ENCODE measurements at regions not wholly inside any gene's neighbourhood (a gene's known extent, or its start where the extent isn't known, plus 50 kb on each side); places are given as distances from the start of the nearest gene placed in this dataset.

DNA sequence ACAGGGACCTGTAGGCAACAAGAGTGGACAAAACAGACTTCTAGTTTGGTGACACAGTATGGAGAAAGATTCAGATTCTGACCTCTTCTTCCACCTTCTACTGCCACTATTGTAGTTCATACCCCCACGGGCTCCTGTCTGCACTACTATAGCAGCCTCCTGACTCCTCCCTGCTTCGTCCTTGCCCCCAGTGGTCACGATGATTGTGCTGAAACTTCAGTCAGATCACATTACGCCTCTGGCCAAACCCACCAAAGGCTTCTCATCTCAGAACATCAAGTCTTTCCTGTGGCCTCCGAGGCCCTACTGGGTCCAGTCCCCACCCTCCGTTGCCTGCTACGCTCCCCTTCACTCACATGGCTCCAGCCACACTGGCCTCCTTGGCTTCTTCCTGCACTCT, 147.6 kb downstream of the CYP26B1 start:
- TF ChIP-seq TAF1 (IDR thresholded peaks at IDR 0.05; ENCODE audit: borderline replicate concordance, low read depth, low read length) (no peak), POLR2A (IDR thresholded peaks at IDR 0.05; ENCODE audit: low read depth, low read length) (no peak), POLR2AphosphoS5 (IDR thresholded peaks at IDR 0.05; ENCODE audit: low read depth, low read length) (no peak)
- FAIRE-seq: no peak

DNA sequence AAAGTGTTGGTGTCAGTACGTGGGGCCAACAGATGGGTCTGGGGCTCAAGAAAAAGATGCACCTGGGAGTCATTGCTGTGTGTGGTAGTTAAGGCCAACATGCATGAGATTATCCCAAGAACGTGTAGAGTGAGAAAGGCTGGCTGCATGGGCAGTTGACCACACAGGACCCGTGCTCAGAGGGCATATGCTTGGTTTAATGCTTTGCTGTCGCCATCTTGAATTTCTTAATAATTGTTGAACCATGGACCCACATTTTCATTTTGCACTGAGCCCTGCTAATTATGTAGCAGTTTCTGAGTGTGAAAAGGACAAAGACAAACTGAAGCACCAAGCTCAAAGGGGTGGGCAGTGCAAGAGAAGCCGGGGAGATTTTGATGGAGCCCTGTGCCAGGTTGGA, 148.1 kb downstream of the CYP26B1 start:
- FAIRE-seq (no peak), DNase-seq (ENCODE audit: insufficient read length) (no peak)
- TF ChIP-seq POLR2AphosphoS5 (IDR thresholded peaks at IDR 0.05; ENCODE audit: low read depth, low read length) (no peak), POLR2A (IDR thresholded peaks at IDR 0.05; ENCODE audit: low read depth, low read length) (no peak), TAF1 (IDR thresholded peaks at IDR 0.05; ENCODE audit: borderline replicate concordance, low read depth, low read length) (no peak)

More for the DNA sequence above, 147.6 kb downstream of the CYP26B1 start:
- DNase-seq (ENCODE audit: insufficient read length): no peak

DNA sequence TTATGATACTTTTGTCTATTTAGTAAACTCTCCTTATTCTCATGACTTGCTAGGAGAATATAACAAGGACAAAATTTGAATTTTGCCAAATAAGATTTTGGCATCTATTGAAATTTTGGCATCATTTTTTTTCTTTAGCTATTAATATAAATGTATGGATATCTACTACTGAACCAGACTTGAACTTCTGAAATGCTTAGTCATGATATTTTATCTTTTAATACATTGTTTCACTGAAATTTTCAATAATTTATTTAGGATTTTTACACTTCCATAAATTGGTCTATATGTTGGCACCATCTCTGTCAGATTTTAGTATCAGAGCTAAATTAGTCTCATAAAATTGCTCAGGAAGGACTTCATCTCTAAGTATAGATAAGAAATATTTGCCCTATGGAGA, 149.8 kb downstream of the CYP26B1 start:
- TF ChIP-seq POLR2A (IDR thresholded peaks at IDR 0.05; ENCODE audit: low read depth, low read length) (no peak), TAF1 (IDR thresholded peaks at IDR 0.05; ENCODE audit: borderline replicate concordance, low read depth, low read length) (no peak), POLR2AphosphoS5 (IDR thresholded peaks at IDR 0.05; ENCODE audit: low read depth, low read length) (no peak)
- DNase-seq (ENCODE audit: insufficient read length): no peak
- FAIRE-seq: no peak

DNA sequence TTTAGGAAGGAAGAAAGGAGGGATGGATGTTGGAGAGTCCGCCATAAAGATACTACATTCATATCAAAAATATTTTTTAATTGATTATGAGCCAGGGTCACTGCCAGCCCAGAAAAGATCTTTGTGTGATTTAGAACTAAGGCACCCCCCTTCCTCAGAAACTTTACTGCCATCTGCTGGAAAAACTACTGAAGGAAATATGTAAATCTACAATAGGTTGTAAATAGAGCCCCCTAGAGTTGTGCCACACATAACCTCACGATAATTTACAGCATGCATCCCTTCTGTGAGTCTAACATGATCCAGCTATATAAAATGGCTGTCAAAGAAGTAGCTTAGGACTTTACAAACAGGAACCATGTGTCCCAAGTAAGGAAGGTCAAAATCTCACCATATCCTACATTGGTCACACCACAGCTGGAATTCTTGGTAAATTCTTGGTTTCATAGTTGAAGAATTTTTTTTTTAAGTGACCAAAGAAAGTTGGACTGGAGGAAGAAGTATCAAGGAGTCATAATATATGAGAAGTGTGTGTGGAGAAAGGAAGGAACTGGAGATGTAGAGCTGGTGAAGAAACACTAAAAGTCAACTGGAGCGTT, 152.5 kb downstream of the CYP26B1 start:
- FAIRE-seq: no peak
- no peak for DNase-seq (ENCODE audit: insufficient read length)
- TF ChIP-seq TAF1 (IDR thresholded peaks at IDR 0.05; ENCODE audit: borderline replicate concordance, low read depth, low read length) (no peak), POLR2A (IDR thresholded peaks at IDR 0.05; ENCODE audit: low read depth, low read length) (no peak), POLR2AphosphoS5 (IDR thresholded peaks at IDR 0.05; ENCODE audit: low read depth, low read length) (no peak)

DNA sequence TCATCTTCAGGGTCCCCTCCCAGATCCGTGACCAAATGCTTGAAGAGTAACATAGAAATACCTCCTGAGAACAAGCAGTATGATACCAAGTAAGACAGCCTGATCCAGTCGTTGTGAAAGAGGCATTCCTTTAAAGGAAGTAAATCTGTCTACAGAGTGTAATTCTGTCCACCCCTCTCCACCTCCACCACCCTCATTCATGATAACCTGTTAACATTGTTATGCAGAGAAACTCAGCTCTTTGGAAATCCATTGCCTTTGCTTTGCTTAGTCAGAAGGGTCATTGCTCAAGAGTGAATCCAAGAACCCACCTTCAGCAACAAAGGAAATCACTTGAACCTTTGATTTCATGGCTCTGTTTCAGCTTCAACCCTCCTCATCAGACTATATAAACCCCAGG, 155.6 kb downstream of the CYP26B1 start:
- FAIRE-seq (no peak), DNase-seq (ENCODE audit: insufficient read length) (no peak)
- TF ChIP-seq POLR2AphosphoS5 (IDR thresholded peaks at IDR 0.05; ENCODE audit: low read depth, low read length): no peak
- TF ChIP-seq POLR2A (IDR thresholded peaks at IDR 0.05; ENCODE audit: low read depth, low read length): no peak
- no peak for TF ChIP-seq TAF1 (IDR thresholded peaks at IDR 0.05; ENCODE audit: borderline replicate concordance, low read depth, low read length)

DNA sequence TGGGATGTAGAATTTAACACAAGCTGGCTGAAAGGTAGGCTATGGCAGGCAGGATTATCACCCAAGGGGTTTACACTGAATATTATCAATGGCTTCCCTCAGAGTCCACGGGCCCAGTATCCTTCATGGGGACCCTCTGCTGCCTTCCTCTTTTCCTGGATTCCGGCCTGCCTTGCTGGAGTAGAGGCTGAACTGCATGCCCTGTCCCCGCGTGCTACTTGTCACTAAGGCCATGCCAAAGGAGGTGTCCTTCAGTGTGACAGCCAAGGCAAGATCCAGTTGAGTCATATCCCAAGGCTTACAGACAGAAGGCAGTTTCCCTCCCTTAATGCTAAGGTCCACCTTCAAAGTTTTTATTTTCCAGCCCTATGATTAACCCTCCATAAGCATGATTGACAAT, 156.3 kb downstream of the CYP26B1 start:
- FAIRE-seq: no peak
- TF ChIP-seq POLR2AphosphoS5 (IDR thresholded peaks at IDR 0.05; ENCODE audit: low read depth, low read length) (no peak), POLR2A (IDR thresholded peaks at IDR 0.05; ENCODE audit: low read depth, low read length) (no peak)

DNA sequence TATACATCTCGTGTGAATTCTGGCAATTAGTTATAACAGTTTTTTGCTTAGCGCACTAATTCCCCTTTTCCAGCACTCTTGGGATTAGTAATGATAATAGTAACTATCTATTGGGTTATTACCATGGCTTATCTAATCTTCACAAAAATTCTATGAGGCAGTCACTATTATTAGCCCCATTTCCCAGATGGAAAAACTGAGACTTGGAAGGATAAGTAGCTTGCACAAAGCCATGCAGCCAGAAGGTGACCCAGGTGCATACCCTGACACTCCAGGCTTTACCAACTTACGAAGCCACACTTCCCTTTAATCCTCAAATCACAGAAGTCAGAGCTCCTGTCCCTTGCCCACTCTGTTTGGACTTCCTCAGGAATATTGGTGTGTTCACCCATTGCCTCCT, 156.8 kb downstream of the CYP26B1 start:
- DNase-seq (ENCODE audit: insufficient read length) (no peak), FAIRE-seq (no peak)
- TF ChIP-seq POLR2AphosphoS5 (IDR thresholded peaks at IDR 0.05; ENCODE audit: low read depth, low read length): no peak
- no peak for TF ChIP-seq POLR2A (IDR thresholded peaks at IDR 0.05; ENCODE audit: low read depth, low read length)
- TF ChIP-seq TAF1 (IDR thresholded peaks at IDR 0.05; ENCODE audit: borderline replicate concordance, low read depth, low read length): no peak

More for the DNA sequence above, 156.3 kb downstream of the CYP26B1 start:
- no peak for DNase-seq (ENCODE audit: insufficient read length)

DNA sequence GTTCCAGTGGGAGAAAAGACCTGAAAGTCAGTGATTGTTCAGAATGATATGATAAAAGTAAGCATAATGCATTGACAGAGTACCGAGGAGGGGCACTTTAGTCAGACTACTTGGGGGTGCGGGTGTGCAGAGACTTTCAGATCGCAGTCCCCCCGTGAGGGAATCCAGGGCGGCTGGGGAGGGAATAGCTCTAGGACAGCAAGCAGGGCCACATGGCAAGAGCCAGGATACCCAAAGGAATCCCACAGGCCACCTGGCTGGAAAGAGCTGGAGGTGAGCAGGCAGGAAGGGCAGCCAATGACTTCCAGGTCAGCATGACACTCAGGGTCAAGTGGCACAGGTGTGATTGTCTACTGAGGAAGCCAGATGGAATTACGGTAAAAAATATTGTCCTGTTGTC, 157.5 kb downstream of the CYP26B1 start:
- FAIRE-seq: no peak
- TF ChIP-seq POLR2A (IDR thresholded peaks at IDR 0.05; ENCODE audit: low read depth, low read length) (no peak), POLR2AphosphoS5 (IDR thresholded peaks at IDR 0.05; ENCODE audit: low read depth, low read length) (no peak), TAF1 (IDR thresholded peaks at IDR 0.05; ENCODE audit: borderline replicate concordance, low read depth, low read length) (no peak)
- no peak for DNase-seq (ENCODE audit: insufficient read length)

DNA sequence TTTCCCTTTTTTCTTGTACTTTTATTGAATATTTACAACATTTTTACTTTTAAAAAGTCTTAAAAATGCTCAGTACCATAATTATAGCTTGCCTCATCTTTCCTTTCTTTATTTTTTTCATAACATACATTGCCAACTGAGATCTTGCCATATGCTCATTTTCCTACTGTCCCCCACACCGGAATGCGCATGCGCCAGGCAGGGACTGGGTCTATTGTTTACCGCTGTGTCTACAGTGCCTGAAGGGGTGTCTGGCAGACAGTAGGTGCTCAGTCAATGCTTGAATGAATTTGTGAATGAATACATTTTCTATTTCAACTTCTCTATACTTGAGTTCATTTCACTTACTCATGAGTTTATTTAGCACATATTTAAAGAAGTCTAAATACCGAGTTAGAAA, 158.0 kb downstream of the CYP26B1 start:
- DNase-seq (ENCODE audit: insufficient read length): no peak

DNA sequence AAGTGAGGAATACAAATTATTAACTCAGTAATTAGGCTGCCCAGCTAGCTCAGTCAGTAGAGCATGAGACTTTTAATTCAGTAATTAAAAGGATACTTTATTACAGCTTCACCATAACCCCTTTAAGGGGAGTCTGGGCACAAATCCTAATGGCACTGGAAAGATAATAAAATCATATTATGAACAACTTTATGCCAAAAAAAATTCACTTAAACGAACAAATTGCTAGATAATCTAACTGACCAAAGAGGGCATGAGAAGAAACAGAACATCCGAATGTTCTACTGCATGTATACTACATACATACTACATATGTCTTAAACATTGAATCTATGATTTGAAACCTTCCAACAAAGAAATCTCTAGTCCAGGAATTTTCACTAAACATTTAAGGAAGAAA, 159.5 kb downstream of the CYP26B1 start:
- DNase-seq (ENCODE audit: insufficient read length) (no peak), FAIRE-seq (no peak)
- no peak for TF ChIP-seq POLR2AphosphoS5 (IDR thresholded peaks at IDR 0.05; ENCODE audit: low read depth, low read length)
- TF ChIP-seq POLR2A (IDR thresholded peaks at IDR 0.05; ENCODE audit: low read depth, low read length): no peak
- TF ChIP-seq TAF1 (IDR thresholded peaks at IDR 0.05; ENCODE audit: borderline replicate concordance, low read depth, low read length): no peak

More for the DNA sequence above, 158.0 kb downstream of the CYP26B1 start:
- TF ChIP-seq TAF1 (IDR thresholded peaks at IDR 0.05; ENCODE audit: borderline replicate concordance, low read depth, low read length) (no peak), POLR2A (IDR thresholded peaks at IDR 0.05; ENCODE audit: low read depth, low read length) (no peak), POLR2AphosphoS5 (IDR thresholded peaks at IDR 0.05; ENCODE audit: low read depth, low read length) (no peak)
- no peak for FAIRE-seq

DNA sequence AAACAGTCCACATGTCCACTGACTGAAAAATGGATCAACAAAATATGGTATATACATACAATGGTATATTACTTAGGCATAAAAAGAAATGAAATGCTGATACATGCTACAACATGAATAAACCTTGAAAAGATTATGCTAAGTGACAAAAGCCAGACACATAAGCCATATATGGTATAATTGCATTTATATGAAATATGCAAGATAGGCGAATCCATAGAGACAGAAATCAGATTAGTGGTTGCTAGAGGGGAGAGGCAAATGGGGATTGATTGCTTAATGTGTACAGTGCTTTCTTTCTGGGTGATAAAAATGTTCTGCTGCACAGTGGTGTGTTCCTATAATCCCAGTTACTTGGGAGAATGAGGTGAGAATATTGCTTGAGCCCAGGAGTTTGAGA, 171.0 kb downstream of the CYP26B1 start:
- no peak for DNase-seq (ENCODE audit: insufficient read length)
- no peak for TF ChIP-seq POLR2AphosphoS5 (IDR thresholded peaks at IDR 0.05; ENCODE audit: low read depth, low read length)
- FAIRE-seq: no peak

DNA sequence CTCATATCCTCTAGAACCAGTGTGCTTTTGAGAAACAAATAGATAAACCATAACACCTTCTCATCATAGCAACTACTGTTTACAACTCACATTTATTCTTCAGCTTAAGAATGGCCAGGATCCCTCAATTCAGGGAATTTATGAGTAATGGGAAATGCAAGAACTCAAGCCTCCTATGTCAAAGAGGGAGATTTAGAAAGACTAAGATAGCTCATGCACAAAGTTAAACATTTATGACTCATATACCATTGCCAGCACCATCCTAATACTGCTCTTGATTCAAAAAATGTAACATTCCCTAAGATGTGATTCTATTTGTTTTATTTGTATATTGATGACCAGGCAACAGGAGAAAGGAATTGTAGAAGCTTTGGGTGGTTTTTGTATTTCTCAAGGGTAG, 172.8 kb downstream of the CYP26B1 start:
- FAIRE-seq (no peak), DNase-seq (ENCODE audit: insufficient read length) (no peak)
- TF ChIP-seq TAF1 (IDR thresholded peaks at IDR 0.05; ENCODE audit: borderline replicate concordance, low read depth, low read length) (no peak), POLR2AphosphoS5 (IDR thresholded peaks at IDR 0.05; ENCODE audit: low read depth, low read length) (no peak), POLR2A (IDR thresholded peaks at IDR 0.05; ENCODE audit: low read depth, low read length) (no peak)

DNA sequence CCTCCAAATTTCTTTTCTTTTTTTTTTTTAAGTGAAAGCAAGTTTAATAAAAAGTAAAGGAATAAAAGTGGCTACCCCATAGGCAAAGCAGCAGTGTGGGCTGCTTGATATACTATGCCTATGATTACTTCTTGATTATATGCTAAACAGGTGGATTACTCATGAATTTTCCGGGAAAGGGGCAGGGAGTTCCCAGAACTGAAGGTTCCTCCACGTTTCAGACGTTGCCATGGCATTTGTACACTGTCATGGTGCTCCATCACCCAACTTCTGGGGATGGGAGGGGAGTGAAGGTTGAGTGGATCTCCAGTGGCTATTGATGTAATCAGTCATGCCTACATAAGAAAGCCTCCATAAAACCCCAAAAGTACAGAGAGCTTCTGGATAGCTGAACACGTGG, 176.2 kb downstream of the CYP26B1 start:
- FAIRE-seq (no peak), DNase-seq (ENCODE audit: insufficient read length) (no peak)
- no peak for TF ChIP-seq TAF1 (IDR thresholded peaks at IDR 0.05; ENCODE audit: borderline replicate concordance, low read depth, low read length)
- no peak for TF ChIP-seq POLR2A (IDR thresholded peaks at IDR 0.05; ENCODE audit: low read depth, low read length)
- no peak for TF ChIP-seq POLR2AphosphoS5 (IDR thresholded peaks at IDR 0.05; ENCODE audit: low read depth, low read length)
